Fibroblast of peridontal ligament (primary cell): ENCODE measurements at regions not wholly inside any gene's neighbourhood (a gene's known extent, or its start where the extent isn't known, plus 50 kb on each side); places are given as distances from the start of the nearest gene placed in this dataset.
A peak's percentile ranks its signal among the peaks of the same experiment; 100 is the strongest.
"Not testable (repeated sequence)": the region's sequence is repeated elsewhere in the genome, so short reads cannot be mapped to it uniquely, and the experiment has no call there.

ENCODE experiments used
- DNase-seq: peaks from one replicate; pipeline ENCODE4 v3.0.0-alpha.2; 2010; ENCODE audit errors: extremely low read depth

DNA sequence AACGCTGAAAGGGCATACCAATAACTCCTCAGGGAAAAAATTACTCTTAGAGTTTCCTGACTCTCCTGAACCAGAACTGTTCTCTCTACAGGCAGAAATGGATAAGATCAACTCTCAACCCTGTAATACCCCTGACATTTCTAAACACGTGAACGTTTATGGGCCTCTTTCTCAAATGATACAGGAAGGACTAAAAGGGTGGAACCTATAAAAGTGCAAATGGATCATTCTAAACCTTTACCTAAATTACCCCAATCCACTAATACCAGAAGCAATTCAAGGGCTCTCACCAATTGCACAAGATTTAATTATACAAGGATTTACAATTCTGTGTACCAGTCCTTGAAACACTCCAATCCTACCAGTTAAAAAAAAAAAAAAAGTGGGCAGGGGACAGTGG, 98.0 kb upstream of the FAM174B start:
- no peak for DNase-seq

- DNase-seq, result no peak
Measured at GRCh38 chr15:92763459-92763858, 107.9 kb upstream of the FAM174B start.

- DNase-seq, result not testable (repeated sequence)
Measured at GRCh38 chr15:92768131-92768530, 112.6 kb upstream of the FAM174B start.

DNA sequence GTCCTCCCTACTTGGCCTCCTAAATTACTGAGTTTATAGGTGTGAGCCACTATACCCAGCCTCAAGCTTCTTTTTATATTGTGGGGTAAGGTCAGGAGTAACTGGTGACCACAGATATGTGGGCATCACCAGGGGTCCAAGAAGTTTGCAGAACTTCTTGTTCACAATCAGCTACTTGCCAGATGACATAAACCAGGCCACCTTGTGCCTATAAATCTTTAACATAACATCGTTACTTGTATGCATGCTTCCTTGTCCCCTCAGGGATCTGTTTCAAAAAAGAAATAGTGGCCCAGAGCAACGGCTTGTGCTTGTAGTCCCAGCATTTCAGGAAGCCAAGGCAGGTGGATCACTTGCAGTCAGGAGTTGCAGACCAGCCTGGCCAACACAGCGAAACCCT, 115.1 kb upstream of the FAM174B start:
- DNase-seq, result no peak

- DNase-seq, result no peak
Measured at GRCh38 chr15:92772061-92772460, 116.5 kb upstream of the FAM174B start.

GRCh38 chr15:92772626-92773244, 117.2 kb upstream of the FAM174B start:
- no peak for DNase-seq

DNA sequence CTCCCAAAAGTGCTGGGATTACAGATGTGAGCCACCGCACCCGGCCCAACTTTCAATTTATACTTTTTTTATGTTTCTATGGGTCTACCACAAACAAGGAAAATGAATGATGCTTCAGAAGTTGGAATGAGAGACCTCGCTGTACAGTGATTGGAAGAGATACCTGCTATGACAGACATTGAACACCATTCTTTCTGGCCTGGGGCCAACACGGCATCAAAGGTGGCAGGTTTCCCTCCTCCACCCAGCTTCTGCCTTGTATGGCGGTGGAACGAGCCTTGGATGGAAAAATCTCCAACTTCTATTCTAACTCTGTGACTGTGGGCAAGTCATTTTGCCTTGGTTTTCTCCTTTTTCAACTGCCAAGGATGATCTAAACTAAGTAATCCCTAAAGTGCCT, 117.8 kb upstream of the FAM174B start:
- no peak for DNase-seq

GRCh38 chr15:92779874-92780273, 120.2 kb upstream of the CHD2 start:
- no peak for DNase-seq

DNA sequence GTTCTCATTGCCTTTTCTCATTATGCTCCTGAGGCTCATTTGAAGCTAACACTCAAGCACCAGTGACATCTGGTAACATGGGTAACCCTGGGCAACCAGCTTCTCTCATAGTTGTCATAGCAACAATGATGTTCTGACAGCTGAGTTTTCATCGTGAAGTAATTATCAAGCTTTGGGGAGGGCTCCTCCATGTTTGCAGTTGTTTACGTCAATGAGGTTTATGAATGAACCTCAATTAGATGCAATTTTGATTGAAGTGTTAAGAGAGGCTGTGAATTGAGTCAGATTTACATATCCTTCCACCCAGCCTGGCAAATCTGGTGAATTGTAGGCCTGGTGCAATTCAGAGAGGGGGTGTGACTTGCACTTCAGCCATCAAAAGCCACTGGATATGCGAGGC, 119.3 kb upstream of the CHD2 start:
- DNase-seq, result no peak

- DNase-seq, result no peak
Measured at GRCh38 chr15:92781925-92782453, 118.1 kb upstream of the CHD2 start.

DNA sequence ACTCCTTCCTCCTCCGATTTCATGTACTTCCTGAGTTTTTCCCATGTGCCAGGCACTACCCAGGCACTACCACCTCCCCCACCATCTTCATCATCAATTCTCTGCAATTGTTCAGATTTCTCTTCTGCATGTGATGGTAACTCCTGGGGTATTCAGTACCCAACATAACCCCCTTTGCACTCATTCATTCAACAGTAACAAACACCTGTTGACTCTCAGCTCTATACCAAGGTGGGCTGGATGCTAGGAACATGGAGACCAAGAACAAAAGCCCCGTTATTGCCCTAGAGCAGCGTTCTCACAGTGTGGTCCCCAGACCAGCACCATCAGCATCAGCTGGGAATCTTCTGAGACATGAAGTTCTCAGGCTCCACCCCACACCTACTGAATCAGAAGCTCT, 113.0 kb upstream of the CHD2 start:
- no peak for DNase-seq

GRCh38 chr15:92788196-92788595, 111.9 kb upstream of the CHD2 start:
- DNase-seq, result no peak

GRCh38 chr15:92788793-92789192, 111.3 kb upstream of the CHD2 start:
- not testable (repeated sequence) for DNase-seq

- DNase-seq, result no peak
Measured at GRCh38 chr15:92796161-92796611, 103.9 kb upstream of the CHD2 start.

DNA sequence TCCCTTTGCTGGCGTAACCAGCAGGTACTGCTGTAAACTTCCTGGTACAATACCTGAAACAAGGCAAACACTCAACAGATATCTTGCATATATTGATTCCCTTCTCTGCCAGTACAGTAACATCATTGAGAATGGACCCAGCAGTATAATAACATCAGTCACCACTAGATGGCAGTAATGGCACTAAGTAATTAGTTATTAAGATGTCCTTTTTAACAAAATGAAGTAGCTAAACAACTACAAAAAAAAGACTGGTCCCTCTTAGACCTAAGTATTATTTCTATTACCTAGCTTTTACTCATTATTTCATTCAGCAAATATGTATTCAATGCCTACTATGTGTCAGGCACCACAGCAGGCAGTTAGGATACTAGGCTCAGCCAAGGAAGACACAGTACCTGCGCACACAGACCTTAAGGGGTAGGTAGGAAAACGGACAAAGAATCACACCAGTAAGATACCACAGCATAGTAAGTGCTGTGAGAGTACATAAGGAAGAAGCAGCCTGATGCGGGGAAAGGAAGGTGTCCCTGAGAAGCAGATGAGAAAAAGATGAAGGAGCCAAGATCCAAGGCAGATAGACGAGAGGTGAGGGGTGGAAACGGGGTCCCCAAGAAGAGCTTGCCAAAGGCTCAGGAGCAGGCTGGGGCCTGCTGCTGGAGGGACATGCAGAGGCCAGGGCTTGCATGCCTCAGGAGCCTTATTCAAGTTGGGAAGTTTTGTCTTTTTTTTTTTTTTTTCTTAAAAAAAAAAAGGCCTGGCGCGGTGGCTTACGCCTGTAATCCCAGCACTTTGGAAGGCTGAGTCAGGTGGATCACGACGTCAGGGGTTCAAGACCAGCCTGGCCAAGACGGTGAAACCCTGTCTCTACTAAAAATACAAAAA, 102.7 kb upstream of the CHD2 start:
- peak; percentile 94 for DNase-seq

DNA sequence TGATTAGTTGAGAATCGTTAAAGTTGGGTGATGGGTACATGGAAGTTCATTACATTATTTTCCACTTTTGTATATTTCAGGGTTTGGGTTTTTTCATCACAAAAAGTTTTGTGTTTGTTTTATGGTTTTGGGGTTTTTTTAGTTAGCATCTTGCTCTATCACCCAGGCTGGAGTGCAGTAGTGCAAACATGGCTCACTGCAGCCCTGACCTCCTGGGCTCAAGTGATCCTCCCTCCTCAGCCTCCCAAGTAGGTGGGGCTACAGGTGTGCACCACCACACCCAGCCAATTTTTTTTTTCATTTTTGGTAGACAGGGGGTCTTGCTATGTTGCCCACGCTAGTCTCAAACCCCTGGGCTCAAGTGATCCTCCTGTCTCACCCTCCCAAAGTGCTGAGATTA, 100.1 kb upstream of the CHD2 start:
- no peak for DNase-seq

DNA sequence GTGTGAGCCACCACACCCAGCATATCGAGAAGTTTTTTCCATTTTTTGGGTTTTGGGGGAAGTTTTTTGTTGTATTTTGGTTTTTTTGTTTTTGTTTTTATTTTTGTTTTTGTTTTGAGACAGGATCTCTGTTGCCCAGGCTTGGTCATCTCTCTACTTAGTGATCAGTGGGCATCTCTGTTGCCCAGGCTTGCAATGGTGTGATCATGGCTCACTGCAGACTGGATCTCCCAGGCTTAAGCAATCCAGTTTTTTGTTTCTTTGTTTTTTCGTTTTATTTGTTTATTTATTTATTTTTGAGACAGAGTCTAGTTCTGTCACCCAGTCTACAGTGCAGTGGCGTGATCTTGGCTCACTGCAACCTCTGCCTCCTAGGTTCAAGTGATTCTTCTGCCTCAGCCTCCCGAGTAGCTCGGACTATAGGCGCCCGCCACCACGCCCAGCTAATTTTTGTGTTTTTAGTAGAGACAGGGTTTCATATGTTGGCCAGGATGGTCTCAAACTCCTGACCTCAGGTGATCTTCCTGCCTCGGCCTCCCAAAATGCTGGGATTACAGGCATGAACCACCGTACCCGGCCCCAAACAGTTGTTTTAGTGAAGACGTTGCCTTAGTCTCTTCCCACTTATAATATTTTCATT, 99.6 kb upstream of the CHD2 start:
- DNase-seq, result not testable (repeated sequence)

DNA sequence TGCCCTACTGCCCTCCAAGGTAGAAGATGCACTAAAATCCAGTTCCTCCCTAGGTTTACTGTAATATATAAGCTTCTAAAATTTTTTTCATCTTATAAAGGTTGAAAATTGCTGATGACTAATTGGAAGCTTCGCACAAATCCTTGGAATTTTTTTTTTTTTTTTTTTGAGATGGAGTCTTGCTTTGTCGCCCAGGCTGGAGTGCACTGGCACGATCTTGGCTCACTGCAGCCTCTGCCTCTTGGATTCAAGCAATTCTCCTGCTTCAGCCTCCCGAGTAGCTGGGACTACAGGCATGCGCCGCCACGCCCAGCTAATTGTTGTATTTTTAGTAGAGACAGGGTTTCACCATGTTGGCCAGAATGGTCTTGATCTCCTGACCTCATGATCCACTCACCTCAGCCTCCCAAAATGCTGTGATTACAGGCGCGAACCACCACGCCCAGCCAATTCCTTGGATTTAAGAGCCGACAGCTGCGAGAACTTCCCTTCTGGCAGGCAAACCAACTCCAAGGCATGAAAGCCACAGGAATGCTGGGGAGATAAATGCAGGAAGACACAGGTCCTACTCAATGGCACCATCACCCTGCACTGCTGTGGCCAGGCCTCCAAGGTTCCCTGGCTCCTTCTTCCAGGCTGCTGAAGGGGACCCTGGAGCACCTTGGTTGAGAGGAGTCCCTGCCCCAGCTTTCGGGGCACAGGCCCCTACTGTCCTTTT, 98.9 kb upstream of the CHD2 start:
- peak; percentile 89 for DNase-seq

- peak; percentile 97 for DNase-seq
Measured at GRCh38 chr15:92801774-92802464, 98.2 kb upstream of the CHD2 start.

DNA sequence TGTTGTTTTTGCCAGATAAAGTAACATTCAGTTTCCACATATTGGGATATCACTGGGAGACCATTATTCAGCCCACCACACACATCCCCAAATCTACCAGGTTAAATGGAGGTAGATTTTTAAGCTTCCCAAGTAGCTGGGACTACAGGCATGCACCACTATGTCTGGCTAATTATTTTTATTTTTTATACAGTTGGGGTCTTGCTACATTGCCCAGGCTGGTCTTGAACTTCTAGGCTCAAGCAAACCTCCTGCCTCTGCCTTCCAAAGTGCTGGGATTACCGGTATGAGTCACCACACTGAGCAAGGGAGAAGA, 96.6 kb upstream of the CHD2 start:
- no peak for DNase-seq

GRCh38 chr15:92803852-92804609, 96.1 kb upstream of the CHD2 start:
- DNase-seq, result peak; percentile 100
